Neural cell (in vitro differentiated cells): ENCODE measurements at regions not wholly inside any gene's neighbourhood (a gene's known extent, or its start where the extent isn't known, plus 50 kb on each side); places are given as distances from the start of the nearest gene placed in this dataset.

Experiments
- H2AFZ ChIP-seq: fragments of 200-600, 300-800 bp; sonication (generic), shearing (Covaris generic); 2 replicates; pipeline ENCODE4 v1.6.0; 2014; ENCODE audit warnings: low read depth, mild to moderate bottlenecking, antibody characterized with exemption, low read length, moderate library complexity
- H3F3A ChIP-seq: fragments of 200-600 bp; shearing (Covaris generic); 2 replicates; pipeline ENCODE4 v1.6.1; 2016; ENCODE audit warnings: mild to moderate bottlenecking, moderate library complexity, mixed read lengths, antibody characterized with exemption, low read length; ENCODE audit not compliant: insufficient read depth, poor library complexity, severe bottlenecking
- H3K27ac ChIP-seq: fragments of 200-600, 300-800 bp; sonication (generic), shearing (Covaris generic); 2 replicates; pipeline ENCODE4 v1.5.1; 2014; ENCODE audit warnings: mild to moderate bottlenecking, low read length, moderate library complexity
- H3K27me3 ChIP-seq: fragments of 300-800, 200-600 bp; sonication (generic), shearing (Covaris generic); 2 replicates; pipeline ENCODE4 v1.6.0; 2014; ENCODE audit warnings: mild to moderate bottlenecking, low read depth, low read length, moderate library complexity; ENCODE audit not compliant: insufficient read depth
- H3K36me3 ChIP-seq: fragments of 300-800, 200-600 bp; sonication (generic), shearing (Covaris generic); 2 replicates; pipeline ENCODE4 v1.5.1; 2014; ENCODE audit warnings: mild to moderate bottlenecking, antibody characterized with exemption, low read length, moderate library complexity; ENCODE audit not compliant: insufficient read depth
- H3K4me2 ChIP-seq: fragments of 300-800, 200-600 bp; sonication (generic), shearing (Covaris generic); 2 replicates; pipeline ENCODE4 v1.6.0; 2014; ENCODE audit warnings: mild to moderate bottlenecking, low read length
- H3K4me3 ChIP-seq: fragments of 300-800, 200-600 bp; sonication (generic), shearing (Covaris generic); 2 replicates; pipeline ENCODE4 v1.5.1; 2014; ENCODE audit warnings: mild to moderate bottlenecking, low read length, moderate library complexity
- H3K79me2 ChIP-seq: fragments of 200-600 bp; shearing (Covaris generic); replicated peaks from 2 replicates; pipeline ENCODE4 v1.6.0; 2014; ENCODE audit warnings: mild to moderate bottlenecking, low read length, moderate library complexity; ENCODE audit not compliant: insufficient read depth
- H3K9ac ChIP-seq: fragments of 300-800, 200-600 bp; sonication (generic), shearing (Covaris generic); 2 replicates; pipeline ENCODE4 v1.6.1; 2016; ENCODE audit warnings: mild to moderate bottlenecking, low read length, mixed read lengths
- H3K9me2 ChIP-seq: fragments of 200-600 bp; shearing (Covaris generic); 2 replicates; pipeline ENCODE4 v1.6.1; 2016; ENCODE audit warnings: mild to moderate bottlenecking, low read length, mixed read lengths; ENCODE audit not compliant: insufficient read depth
- H3K9me3 ChIP-seq: fragments of 200-600, 300-800 bp; sonication (generic), shearing (Covaris generic); 2 replicates; pipeline ENCODE4 v1.6.1; 2016; ENCODE audit warnings: mild to moderate bottlenecking, mixed run types, low read length, moderate library complexity, mixed read lengths
- H4K20me1 ChIP-seq: fragments of 200-600 bp; shearing (Covaris generic); 2 replicates; pipeline ENCODE4 v1.6.1; 2016; ENCODE audit warnings: mild to moderate bottlenecking, mixed run types; ENCODE audit not compliant: insufficient read depth
- CTCF ChIP-seq: fragments of 450-650 bp; IDR thresholded peaks from 2 replicates; pipeline ENCODE4 v1.5.1; 2014; ENCODE audit warnings: antibody characterized with exemption, mild to moderate bottlenecking, moderate library complexity; ENCODE audit not compliant: poor library complexity, severe bottlenecking
- EP300 ChIP-seq: fragments of 450-650 bp; conservative IDR thresholded peaks from 2 replicates; pipeline ENCODE4 v1.6.1; 2014; ENCODE audit warnings: antibody characterized with exemption, mild to moderate bottlenecking, moderate library complexity; ENCODE audit not compliant: poor library complexity, severe bottlenecking
- EZH2 ChIP-seq: fragments of 200-600, 300-800 bp; shearing (Covaris generic), sonication (generic); IDR thresholded peaks from 2 replicates; pipeline ENCODE4 v1.6.1; 2014; ENCODE audit warnings: antibody characterized with exemption, low read length, borderline replicate concordance, mild to moderate bottlenecking; ENCODE audit not compliant: insufficient read depth, poor library complexity, severe bottlenecking
- MXI1 ChIP-seq: fragments of 450-650 bp; conservative IDR thresholded peaks from 2 replicates; pipeline ENCODE4 v1.6.1; 2014; ENCODE audit warnings: antibody characterized with exemption, mild to moderate bottlenecking; ENCODE audit not compliant: poor library complexity, severe bottlenecking
- POLR2AphosphoS5 ChIP-seq: IDR thresholded peaks from 2 replicates; pipeline ENCODE4 v1.6.1; 2012
- RAD21 ChIP-seq: fragments of 450-650 bp; conservative IDR thresholded peaks from 2 replicates; pipeline ENCODE4 v1.6.1; 2014; ENCODE audit warnings: antibody characterized with exemption, mild to moderate bottlenecking, moderate library complexity
- SMC3 ChIP-seq: fragments of 450-650 bp; conservative IDR thresholded peaks from 2 replicates; pipeline ENCODE4 v1.6.1; 2014; ENCODE audit warnings: antibody characterized with exemption, mild to moderate bottlenecking, moderate library complexity; ENCODE audit not compliant: poor library complexity
- TAF1 ChIP-seq: IDR thresholded peaks from 2 replicates; pipeline ENCODE4 v1.6.1; 2012; ENCODE audit warnings: low read depth
- TF ChIP-seq, protein P1 (sequence below): IDR thresholded peaks from 2 replicates; pipeline ENCODE4 v1.6.1; 2012; ENCODE audit warnings: borderline replicate concordance

DNA sequence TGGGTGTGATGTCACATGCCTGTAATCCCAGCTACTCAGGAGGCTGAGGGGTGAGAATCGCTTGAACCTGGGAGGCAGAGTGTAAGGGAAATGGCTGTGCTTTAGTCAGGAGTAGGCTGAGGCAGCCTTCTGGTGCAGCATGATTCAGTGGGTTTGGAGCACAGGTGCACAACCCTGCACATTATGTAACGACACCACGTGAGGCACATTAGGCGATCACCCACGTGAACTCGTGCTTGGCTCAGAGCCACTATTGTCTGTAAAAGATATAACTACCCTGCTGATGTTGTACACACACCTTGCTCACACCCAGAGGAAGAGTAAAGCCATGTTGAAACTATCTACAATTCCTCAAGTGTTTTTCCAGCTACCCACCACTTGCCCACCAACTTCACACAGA is 54.8 kb upstream of the ZC3H15 start:
- Histone ChIP-seq H3K9ac (no peak overlapping the region), H3K27ac (no peak overlapping the region), H3K4me3 (no peak overlapping the region), H3K36me3 (no peaks in the 10 kb centered on the region), H3K9me2 (no peaks in the 10 kb centered on the region), H2AFZ (no peak overlapping the region), H3K9me3 (no peaks in the 10 kb centered on the region), H3K79me2 (no peaks in the 10 kb centered on the region), H3K4me2 (no peak overlapping the region), H4K20me1 (no peaks in the 10 kb centered on the region), H3K27me3 (no peaks in the 10 kb centered on the region), H3F3A (no peaks in the 10 kb centered on the region)
- TF ChIP-seq TAF1 (no peak), MXI1 (no peak), EP300 (no peak), EZH2 (no peak), POLR2AphosphoS5 (no peak), SMC3 (no peak), RAD21 (no peak), CTCF (no peak)
- TF ChIP-seq, protein P1, sequence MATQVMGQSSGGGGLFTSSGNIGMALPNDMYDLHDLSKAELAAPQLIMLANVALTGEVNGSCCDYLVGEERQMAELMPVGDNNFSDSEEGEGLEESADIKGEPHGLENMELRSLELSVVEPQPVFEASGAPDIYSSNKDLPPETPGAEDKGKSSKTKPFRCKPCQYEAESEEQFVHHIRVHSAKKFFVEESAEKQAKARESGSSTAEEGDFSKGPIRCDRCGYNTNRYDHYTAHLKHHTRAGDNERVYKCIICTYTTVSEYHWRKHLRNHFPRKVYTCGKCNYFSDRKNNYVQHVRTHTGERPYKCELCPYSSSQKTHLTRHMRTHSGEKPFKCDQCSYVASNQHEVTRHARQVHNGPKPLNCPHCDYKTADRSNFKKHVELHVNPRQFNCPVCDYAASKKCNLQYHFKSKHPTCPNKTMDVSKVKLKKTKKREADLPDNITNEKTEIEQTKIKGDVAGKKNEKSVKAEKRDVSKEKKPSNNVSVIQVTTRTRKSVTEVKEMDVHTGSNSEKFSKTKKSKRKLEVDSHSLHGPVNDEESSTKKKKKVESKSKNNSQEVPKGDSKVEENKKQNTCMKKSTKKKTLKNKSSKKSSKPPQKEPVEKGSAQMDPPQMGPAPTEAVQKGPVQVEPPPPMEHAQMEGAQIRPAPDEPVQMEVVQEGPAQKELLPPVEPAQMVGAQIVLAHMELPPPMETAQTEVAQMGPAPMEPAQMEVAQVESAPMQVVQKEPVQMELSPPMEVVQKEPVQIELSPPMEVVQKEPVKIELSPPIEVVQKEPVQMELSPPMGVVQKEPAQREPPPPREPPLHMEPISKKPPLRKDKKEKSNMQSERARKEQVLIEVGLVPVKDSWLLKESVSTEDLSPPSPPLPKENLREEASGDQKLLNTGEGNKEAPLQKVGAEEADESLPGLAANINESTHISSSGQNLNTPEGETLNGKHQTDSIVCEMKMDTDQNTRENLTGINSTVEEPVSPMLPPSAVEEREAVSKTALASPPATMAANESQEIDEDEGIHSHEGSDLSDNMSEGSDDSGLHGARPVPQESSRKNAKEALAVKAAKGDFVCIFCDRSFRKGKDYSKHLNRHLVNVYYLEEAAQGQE = no peak

DNA sequence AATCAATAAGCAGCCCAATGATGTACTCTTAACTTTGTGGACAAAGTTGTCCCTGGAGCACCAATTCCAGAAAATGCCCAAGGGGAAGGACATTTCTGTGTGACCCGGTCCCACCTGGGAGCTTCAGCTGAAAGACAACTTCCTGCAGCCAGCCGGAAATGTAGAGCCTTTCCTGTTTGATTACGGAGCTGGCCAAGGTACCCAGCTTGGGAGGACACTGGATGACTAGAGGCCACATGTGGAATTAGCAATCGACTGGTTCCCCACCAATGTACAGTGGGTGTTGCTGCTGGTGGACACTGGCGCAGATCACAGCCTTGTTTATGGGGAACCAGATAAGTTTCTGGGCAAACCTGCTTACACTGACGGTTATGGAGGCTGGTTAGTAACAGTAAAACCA is 53.0 kb upstream of the ZC3H15 start:
- Histone ChIP-seq H3F3A (no peaks in the 10 kb centered on the region), H3K9me2 (no peaks in the 10 kb centered on the region), H4K20me1 (no peaks in the 10 kb centered on the region), H3K4me2 (no peak overlapping the region), H2AFZ (no peak overlapping the region), H3K27me3 (no peaks in the 10 kb centered on the region), H3K79me2 (no peaks in the 10 kb centered on the region), H3K36me3 (no peaks in the 10 kb centered on the region), H3K4me3 (no peak overlapping the region), H3K9me3 (peaks cover 4% of the 10 kb centered on the region), H3K27ac (no peak overlapping the region), H3K9ac (no peak overlapping the region)
- TF ChIP-seq EZH2 = no peak
- TF ChIP-seq, protein P1 = no peak
- no peak for TF ChIP-seq CTCF
- no peak for TF ChIP-seq POLR2AphosphoS5
- TF ChIP-seq EP300 = no peak
- TF ChIP-seq SMC3 = no peak
- no peak for TF ChIP-seq MXI1
- TF ChIP-seq RAD21 = no peak
- TF ChIP-seq TAF1 = no peak
